ENCODE measurements at regions not wholly inside any gene's neighbourhood (a gene's known extent, or its start where the extent isn't known, plus 50 kb on each side); places are given as distances from the start of the nearest gene placed in this dataset.

- no peak for DNase-seq
Observed at GRCh38 chr15:62878070-62878469, 164.5 kb upstream of the TPM1 start.

GRCh38 chr15:62879770-62880169 lies 162.8 kb upstream of the TPM1 start:
- DNase-seq: no peak

GRCh38 chr15:62880278-62880677 lies 162.3 kb upstream of the TPM1 start:
- DNase-seq: no peak

GRCh38 chr15:62881056-62881455 lies 161.5 kb upstream of the TPM1 start:
- DNase-seq: no peak

GRCh38 chr15:62883938-62884479 lies 158.5 kb upstream of the TPM1 start:
- DNase-seq: no peak

GRCh38 chr15:62886431-62887071 lies 156.0 kb upstream of the TPM1 start:
- no peak for DNase-seq

- no peak for DNase-seq
Observed at GRCh38 chr15:62887113-62887570, 155.4 kb upstream of the TPM1 start.

- no peak for DNase-seq
Observed at GRCh38 chr15:62888623-62889022, 153.9 kb upstream of the TPM1 start.

GRCh38 chr15:62889141-62889661 lies 153.3 kb upstream of the TPM1 start:
- no peak for DNase-seq

GRCh38 chr15:62889734-62890505 lies 152.6 kb upstream of the TPM1 start:
- DNase-seq: no peak

- no peak for DNase-seq
Observed at GRCh38 chr15:62894322-62895085, 148.0 kb upstream of the TPM1 start.

GRCh38 chr15:62895139-62895866 lies 147.2 kb upstream of the TPM1 start:
- DNase-seq: no peak

- no peak for DNase-seq
Observed at GRCh38 chr15:62895905-62896316, 146.6 kb upstream of the TPM1 start.

- no peak for DNase-seq
Observed at GRCh38 chr15:62896380-62896866, 146.1 kb upstream of the TPM1 start.

- no peak for DNase-seq
Observed at GRCh38 chr15:62896969-62897486, 145.5 kb upstream of the TPM1 start.

- no peak for DNase-seq
Observed at GRCh38 chr15:62897634-62898033, 144.9 kb upstream of the TPM1 start.

GRCh38 chr15:62899090-62899493 lies 143.5 kb upstream of the TPM1 start:
- DNase-seq: no peak

GRCh38 chr15:62900071-62900802 lies 142.3 kb upstream of the TPM1 start:
- no peak for DNase-seq

- DNase-seq: no peak
Observed at GRCh38 chr15:62901087-62901486, 141.5 kb upstream of the TPM1 start.

- no peak for DNase-seq
Observed at GRCh38 chr15:62901909-62902546, 140.5 kb upstream of the TPM1 start.

GRCh38 chr15:62902821-62903220 lies 139.7 kb upstream of the TPM1 start:
- DNase-seq: no peak

Measured in CD4-positive, alpha-beta T cell treated with Interleukin-10 for 1 hour (primary cell).